HG03095 (cell line): ENCODE measurements at regions not wholly inside any gene's neighbourhood (a gene's known extent, or its start where the extent isn't known, plus 50 kb on each side); places are given as distances from the start of the nearest gene placed in this dataset.

Source experiments
- ATAC-seq: cut with Tn5 transposase; IDR thresholded peaks from one replicate; pipeline ENCODE4 v1.9.1; 2021; ENCODE audit warnings: moderate library complexity; ENCODE audit not compliant: unreplicated experiment

GRCh38 chr6:128827675-128828464, 55.1 kb upstream of the LAMA2 start:
- ATAC-seq, result no peak

GRCh38 chr6:128826606-128827005, 56.3 kb upstream of the LAMA2 start:
- ATAC-seq, result no peak

- no peak for ATAC-seq
Observed at GRCh38 chr6:128822271-128822670, 60.7 kb upstream of the LAMA2 start.

- no peak for ATAC-seq
Observed at GRCh38 chr6:128821116-128821515, 61.8 kb upstream of the LAMA2 start.

GRCh38 chr6:128808856-128809255, 74.1 kb upstream of the LAMA2 start:
- ATAC-seq, result no peak

- ATAC-seq, result no peak
Observed at GRCh38 chr6:128807577-128807976, 75.4 kb upstream of the LAMA2 start.

- no peak for ATAC-seq
Observed at GRCh38 chr6:128806261-128806660, 76.7 kb upstream of the LAMA2 start.

- ATAC-seq, result no peak
Observed at GRCh38 chr6:128803911-128804310, 79.0 kb upstream of the LAMA2 start.

GRCh38 chr6:128801621-128802020, 81.3 kb upstream of the LAMA2 start:
- ATAC-seq, result no peak

GRCh38 chr6:128784266-128784665, 98.7 kb upstream of the LAMA2 start:
- no peak for ATAC-seq

- no peak for ATAC-seq
Observed at GRCh38 chr6:128768187-128768586, 114.8 kb upstream of the LAMA2 start.

GRCh38 chr6:128767705-128768104, 115.2 kb upstream of the LAMA2 start:
- ATAC-seq, result no peak

- ATAC-seq, result no peak
Observed at GRCh38 chr6:128767150-128767549, 115.8 kb upstream of the LAMA2 start.

- ATAC-seq, result no peak
Observed at GRCh38 chr6:128763599-128764300, 119.2 kb upstream of the LAMA2 start.

GRCh38 chr6:128759901-128760300, 123.0 kb upstream of the LAMA2 start:
- no peak for ATAC-seq

GRCh38 chr6:128759447-128759846, 123.5 kb upstream of the LAMA2 start:
- no peak for ATAC-seq

GRCh38 chr6:128757961-128758360, 125.0 kb upstream of the LAMA2 start:
- ATAC-seq, result no peak

GRCh38 chr6:128754658-128755256, 128.2 kb upstream of the LAMA2 start:
- ATAC-seq, result peak; percentile 96

GRCh38 chr6:128743974-128744765, 138.8 kb upstream of the LAMA2 start:
- ATAC-seq, result no peak

- ATAC-seq, result no peak
Observed at GRCh38 chr6:128742900-128743299, 140.0 kb upstream of the LAMA2 start.

GRCh38 chr6:128740951-128741350, 142.0 kb upstream of the LAMA2 start:
- ATAC-seq, result no peak
